ENCODE measurements at regions not wholly inside any gene's neighbourhood (a gene's known extent, or its start where the extent isn't known, plus 50 kb on each side); places are given as distances from the start of the nearest gene placed in this dataset.

GRCh38 chr18:22739061-22739642 lies 194.0 kb upstream of the RBBP8 start:
- FAIRE-seq, result no peak
- Histone ChIP-seq H3K9me3 (ENCODE audit: control insufficient read depth in 2 of 3, insufficient read depth in 1 of 3, low read length in 3 of 3) (no peaks in the 10 kb centered on the region), H3K27ac (ENCODE audit: low read depth in 2 of 2, low read length in 2 of 2) (no peak overlapping the region), H3K9ac (ENCODE audit: low read length in 3 of 3) (no peak overlapping the region), H3K4me3 (ENCODE audit: low read length in 3 of 3) (no peak overlapping the region), H3K4me1 (ENCODE audit: control insufficient read depth in 2 of 3, insufficient read depth in 2 of 3, low read depth in 1 of 3, low read length in 3 of 3) (no peaks in the 10 kb centered on the region), H3K27me3 (ENCODE audit: control insufficient read depth, insufficient read depth, low read length) (no peaks in the 10 kb centered on the region), H3K36me3 (ENCODE audit: control insufficient read depth in 2 of 3, insufficient read depth in 3 of 3, low read length in 3 of 3) (no peaks in the 10 kb centered on the region)
- DNase-seq, result no peak
- TF ChIP-seq, protein P1, sequence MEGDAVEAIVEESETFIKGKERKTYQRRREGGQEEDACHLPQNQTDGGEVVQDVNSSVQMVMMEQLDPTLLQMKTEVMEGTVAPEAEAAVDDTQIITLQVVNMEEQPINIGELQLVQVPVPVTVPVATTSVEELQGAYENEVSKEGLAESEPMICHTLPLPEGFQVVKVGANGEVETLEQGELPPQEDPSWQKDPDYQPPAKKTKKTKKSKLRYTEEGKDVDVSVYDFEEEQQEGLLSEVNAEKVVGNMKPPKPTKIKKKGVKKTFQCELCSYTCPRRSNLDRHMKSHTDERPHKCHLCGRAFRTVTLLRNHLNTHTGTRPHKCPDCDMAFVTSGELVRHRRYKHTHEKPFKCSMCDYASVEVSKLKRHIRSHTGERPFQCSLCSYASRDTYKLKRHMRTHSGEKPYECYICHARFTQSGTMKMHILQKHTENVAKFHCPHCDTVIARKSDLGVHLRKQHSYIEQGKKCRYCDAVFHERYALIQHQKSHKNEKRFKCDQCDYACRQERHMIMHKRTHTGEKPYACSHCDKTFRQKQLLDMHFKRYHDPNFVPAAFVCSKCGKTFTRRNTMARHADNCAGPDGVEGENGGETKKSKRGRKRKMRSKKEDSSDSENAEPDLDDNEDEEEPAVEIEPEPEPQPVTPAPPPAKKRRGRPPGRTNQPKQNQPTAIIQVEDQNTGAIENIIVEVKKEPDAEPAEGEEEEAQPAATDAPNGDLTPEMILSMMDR (IDR thresholded peaks at IDR 0.05; ENCODE audit: borderline replicate concordance, extremely low read depth, insufficient read depth), result no peak
- intact Hi-C loops (cut with DNase I), result no loop called here

DNA sequence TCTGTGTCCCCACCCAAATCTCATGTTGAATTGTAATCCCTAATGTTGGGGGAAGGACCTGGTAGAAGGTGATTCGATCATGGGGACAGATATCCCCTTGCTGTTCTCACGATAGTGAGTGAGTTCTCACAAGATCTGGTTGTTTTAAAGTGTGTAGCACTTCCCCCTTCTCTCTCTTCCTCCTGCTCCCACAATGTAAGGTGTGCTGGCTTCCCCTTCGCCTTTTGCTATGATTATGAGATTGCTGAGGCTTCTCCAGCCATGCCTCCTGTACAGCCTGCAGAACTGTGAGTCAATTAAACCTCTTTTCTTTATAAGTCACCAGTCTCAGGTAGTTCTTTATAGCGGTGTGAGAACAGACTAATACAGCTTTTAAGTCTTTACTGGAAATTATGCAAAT lies 193.3 kb upstream of the RBBP8 start:
- no peak overlapping the region for H3K27ac ChIP-seq (ENCODE audit: low read depth in 2 of 2, low read length in 2 of 2)
- FAIRE-seq, result no peak

DNA sequence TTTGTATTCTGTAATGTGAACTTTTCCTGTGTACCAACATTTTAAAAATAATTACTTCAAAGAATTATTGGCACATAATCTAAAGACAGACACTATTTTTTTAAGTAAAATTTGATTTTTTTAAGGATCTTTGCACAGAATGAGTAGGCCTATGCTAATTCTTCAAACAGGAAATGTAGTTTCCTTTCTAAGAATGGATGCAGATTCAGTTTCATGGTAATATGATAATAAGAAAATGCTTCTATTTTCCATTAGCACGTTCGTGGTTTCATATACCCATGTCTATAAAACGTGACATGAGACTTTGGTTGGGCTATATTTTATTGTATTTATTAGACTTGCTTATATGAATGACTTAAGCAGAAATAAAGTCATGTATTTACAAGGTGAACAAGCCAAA lies 191.8 kb upstream of the RBBP8 start:
- Histone ChIP-seq H3K36me3 (ENCODE audit: control insufficient read depth in 2 of 3, insufficient read depth in 3 of 3, low read length in 3 of 3) (no peaks in the 10 kb centered on the region), H3K4me1 (ENCODE audit: control insufficient read depth in 2 of 3, insufficient read depth in 2 of 3, low read depth in 1 of 3, low read length in 3 of 3) (no peaks in the 10 kb centered on the region)

More for the DNA sequence above, 193.3 kb upstream of the RBBP8 start:
- Histone ChIP-seq H3K4me3 (ENCODE audit: low read length in 3 of 3) (no peak overlapping the region), H3K9ac (ENCODE audit: low read length in 3 of 3) (no peak overlapping the region), H3K36me3 (ENCODE audit: control insufficient read depth in 2 of 3, insufficient read depth in 3 of 3, low read length in 3 of 3) (no peaks in the 10 kb centered on the region), H3K27me3 (ENCODE audit: control insufficient read depth, insufficient read depth, low read length) (no peaks in the 10 kb centered on the region), H3K4me1 (ENCODE audit: control insufficient read depth in 2 of 3, insufficient read depth in 2 of 3, low read depth in 1 of 3, low read length in 3 of 3) (no peaks in the 10 kb centered on the region), H3K9me3 (ENCODE audit: control insufficient read depth in 2 of 3, insufficient read depth in 1 of 3, low read length in 3 of 3) (no peaks in the 10 kb centered on the region)
- no peak for DNase-seq
- intact Hi-C loops (cut with DNase I), result no loop called here
- TF ChIP-seq, protein P1 (IDR thresholded peaks at IDR 0.05; ENCODE audit: borderline replicate concordance, extremely low read depth, insufficient read depth), result no peak

More for the DNA sequence above, 191.8 kb upstream of the RBBP8 start:
- H3K4me3 ChIP-seq (ENCODE audit: low read length in 3 of 3), result no peak overlapping the region
- H3K9ac ChIP-seq (ENCODE audit: low read length in 3 of 3), result no peak overlapping the region
- DNase-seq (no peak), FAIRE-seq (no peak)
- no peak overlapping the region for H3K27ac ChIP-seq (ENCODE audit: low read depth in 2 of 2, low read length in 2 of 2)
- no peaks in the 10 kb centered on the region for H3K9me3 ChIP-seq (ENCODE audit: control insufficient read depth in 2 of 3, insufficient read depth in 1 of 3, low read length in 3 of 3)
- TF ChIP-seq, protein P1 (IDR thresholded peaks at IDR 0.05; ENCODE audit: borderline replicate concordance, extremely low read depth, insufficient read depth), result no peak
- H3K27me3 ChIP-seq (ENCODE audit: control insufficient read depth, insufficient read depth, low read length), result no peaks in the 10 kb centered on the region
- intact Hi-C loops (cut with DNase I), result no loop called here
